ENCODE measurements at regions not wholly inside any gene's neighbourhood (a gene's known extent, or its start where the extent isn't known, plus 50 kb on each side); places are given as distances from the start of the nearest gene placed in this dataset.

- no peaks in the 10 kb centered on the region for H3K79me2 ChIP-seq (ENCODE audit: control insufficient read depth, insufficient read depth, low read length)
- no peak overlapping the region for H3K9ac ChIP-seq (ENCODE audit: control insufficient read depth, insufficient read depth, low read length)
- TF ChIP-seq ETV6 (conservative IDR thresholded peaks at IDR 0.05 in 1 of 2, IDR thresholded peaks at IDR 0.05 in 1 of 2; ENCODE audit: borderline replicate concordance in 1 of 2, low read depth in 1 of 2) (no peak), STAT1 (conservative IDR thresholded peaks at IDR 0.05) (no peak), SPI1 (IDR thresholded peaks at IDR 0.05; ENCODE audit: borderline replicate concordance, insufficient read depth, low read depth, low read length) (no peak)
- no peaks in the 10 kb centered on the region for H3K4me1 ChIP-seq (ENCODE audit: control insufficient read depth, insufficient read depth, low read length)
- POLR2A ChIA-PET: no interaction called here
- no TSS peak for BruUV-seq (replicated peaks)
- no peak for DNase-seq (ENCODE audit: low read depth, low spot score)
- CTCF ChIA-PET: no interaction called here
- H3K9me3 ChIP-seq (replicated peaks; ENCODE audit: control insufficient read depth, insufficient read depth, low read length): no peaks in the 10 kb centered on the region; the same call in 2 of the 3 replicates
- H3K4me3 ChIP-seq: no peak overlapping the region
- SMC1A ChIA-PET (ENCODE audit: uncharacterized antibody, unreplicated experiment): no interaction called here
- no peaks in the 10 kb centered on the region for H3K36me3 ChIP-seq (ENCODE audit: control insufficient read depth in 2 of 2, insufficient read depth in 2 of 2, low read length in 1 of 2)
- intact Hi-C loops (cut with micrococcal nuclease; ENCODE audit: unreplicated experiment) (no loop called here), in situ Hi-C loops (cut with MboI) (no loop called here)
- no peak overlapping the region for H3K4me2 ChIP-seq (ENCODE audit: control insufficient read depth, insufficient read depth)
- ATAC-seq: no peak
- RAD21 ChIA-PET (ENCODE audit: unreplicated experiment): no interaction called here
- no peaks in the 10 kb centered on the region for H4K20me1 ChIP-seq (ENCODE audit: control insufficient read depth, insufficient read depth)
- WGBS (ENCODE audit: insufficient coverage, insufficient replicate concordance, low lambda C conversion rate, missing lambda C conversion rate): 31% methylated on average over 6 of the region's 6 CpGs
- H3K27me3 ChIP-seq (replicated peaks in 1 of 2; ENCODE audit: control insufficient read depth in 2 of 2, insufficient read depth in 2 of 2, low read length in 1 of 2): no peaks in the 10 kb centered on the region
- H3K27ac ChIP-seq (ENCODE audit: control insufficient read depth, insufficient read depth): no peak overlapping the region
- no peak overlapping the region for H2AFZ ChIP-seq (ENCODE audit: control insufficient read depth, low read depth, low read length)
- FAIRE-seq: no peak
These were observed 142.6 kb downstream of the LRRC30 start for GRCh38 chr18:7373441-7373840.

DNA sequence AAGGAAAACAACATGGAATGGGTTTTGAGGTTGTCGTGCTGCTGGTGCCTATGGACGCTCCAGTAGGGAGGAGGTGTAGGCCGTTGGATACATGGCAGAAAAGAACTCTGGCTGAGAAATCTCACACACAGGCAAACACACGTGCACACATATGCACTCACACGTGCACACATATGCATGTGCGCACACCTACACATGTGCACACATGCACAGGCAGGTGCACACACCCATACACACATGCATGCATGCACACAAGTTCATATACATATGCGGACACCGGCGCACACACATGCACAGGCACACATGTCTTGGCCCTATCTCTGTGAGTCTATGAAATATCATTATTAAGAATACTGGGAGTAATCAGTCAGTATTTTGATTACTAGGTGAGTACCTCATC, 150.4 kb downstream of the LRRC30 start:
- 33% methylated on average over 9 of the region's 9 CpGs for WGBS (ENCODE audit: insufficient coverage, insufficient replicate concordance, low lambda C conversion rate, missing lambda C conversion rate)
- H3K9me3 ChIP-seq (replicated peaks; ENCODE audit: control insufficient read depth, insufficient read depth, low read length): no peaks in the 10 kb centered on the region; the same call in 2 of the 3 replicates
- no peaks in the 10 kb centered on the region for H3K36me3 ChIP-seq (ENCODE audit: control insufficient read depth in 2 of 2, insufficient read depth in 2 of 2, low read length in 1 of 2)
- no peak overlapping the region for H3K27ac ChIP-seq (ENCODE audit: control insufficient read depth, insufficient read depth)
- intact Hi-C loops (cut with micrococcal nuclease; ENCODE audit: unreplicated experiment) (no loop called here), in situ Hi-C loops (cut with MboI) (no loop called here)
- RAD21 ChIA-PET (ENCODE audit: unreplicated experiment): no interaction called here
- FAIRE-seq (no peak), DNase-seq (ENCODE audit: low read depth, low spot score) (no peak), ATAC-seq (no peak)
- POLR2A ChIA-PET: no interaction called here
- H3K27me3 ChIP-seq (replicated peaks in 1 of 2; ENCODE audit: control insufficient read depth in 2 of 2, insufficient read depth in 2 of 2, low read length in 1 of 2): no peaks in the 10 kb centered on the region
- CTCF ChIA-PET: no interaction called here
- BruUV-seq (replicated peaks): no TSS peak
- SMC1A ChIA-PET (ENCODE audit: uncharacterized antibody, unreplicated experiment): no interaction called here
- TF ChIP-seq NR2F1 (conservative IDR thresholded peaks at IDR 0.05) (no peak), MYB (IDR thresholded peaks at IDR 0.05; ENCODE audit: borderline replicate concordance, low read depth, low read length) (no peak), CHD1 (IDR thresholded peaks at IDR 0.05; ENCODE audit: low read depth, low read length) (no peak), IKZF1 (conservative IDR thresholded peaks at IDR 0.05) (no peak), POLR2AphosphoS2 (IDR thresholded peaks at IDR 0.05; ENCODE audit: low read depth, low read length) (no peak), YBX1 (IDR thresholded peaks at IDR 0.05) (no peak), SP1 (IDR thresholded peaks at IDR 0.05; ENCODE audit: low read depth, low read length) (no peak), POU2F2 (IDR thresholded peaks at IDR 0.05; ENCODE audit: borderline replicate concordance, low read depth, low read length) (no peak), ATF7 (IDR thresholded peaks at IDR 0.05; ENCODE audit: low read depth) (no peak), RB1 (IDR thresholded peaks at IDR 0.05; ENCODE audit: borderline replicate concordance) (no peak), NFIC (IDR thresholded peaks at IDR 0.05; ENCODE audit: low read depth, low read length) (no peak), MXI1 (IDR thresholded peaks at IDR 0.05; ENCODE audit: low read depth, low read length) (no peak), RBBP5 (conservative IDR thresholded peaks at IDR 0.05) (no peak), ZNF384 (IDR thresholded peaks at IDR 0.05; ENCODE audit: borderline replicate concordance, low read depth, low read length) (no peak)
- TF ChIP-seq, protein P1, sequence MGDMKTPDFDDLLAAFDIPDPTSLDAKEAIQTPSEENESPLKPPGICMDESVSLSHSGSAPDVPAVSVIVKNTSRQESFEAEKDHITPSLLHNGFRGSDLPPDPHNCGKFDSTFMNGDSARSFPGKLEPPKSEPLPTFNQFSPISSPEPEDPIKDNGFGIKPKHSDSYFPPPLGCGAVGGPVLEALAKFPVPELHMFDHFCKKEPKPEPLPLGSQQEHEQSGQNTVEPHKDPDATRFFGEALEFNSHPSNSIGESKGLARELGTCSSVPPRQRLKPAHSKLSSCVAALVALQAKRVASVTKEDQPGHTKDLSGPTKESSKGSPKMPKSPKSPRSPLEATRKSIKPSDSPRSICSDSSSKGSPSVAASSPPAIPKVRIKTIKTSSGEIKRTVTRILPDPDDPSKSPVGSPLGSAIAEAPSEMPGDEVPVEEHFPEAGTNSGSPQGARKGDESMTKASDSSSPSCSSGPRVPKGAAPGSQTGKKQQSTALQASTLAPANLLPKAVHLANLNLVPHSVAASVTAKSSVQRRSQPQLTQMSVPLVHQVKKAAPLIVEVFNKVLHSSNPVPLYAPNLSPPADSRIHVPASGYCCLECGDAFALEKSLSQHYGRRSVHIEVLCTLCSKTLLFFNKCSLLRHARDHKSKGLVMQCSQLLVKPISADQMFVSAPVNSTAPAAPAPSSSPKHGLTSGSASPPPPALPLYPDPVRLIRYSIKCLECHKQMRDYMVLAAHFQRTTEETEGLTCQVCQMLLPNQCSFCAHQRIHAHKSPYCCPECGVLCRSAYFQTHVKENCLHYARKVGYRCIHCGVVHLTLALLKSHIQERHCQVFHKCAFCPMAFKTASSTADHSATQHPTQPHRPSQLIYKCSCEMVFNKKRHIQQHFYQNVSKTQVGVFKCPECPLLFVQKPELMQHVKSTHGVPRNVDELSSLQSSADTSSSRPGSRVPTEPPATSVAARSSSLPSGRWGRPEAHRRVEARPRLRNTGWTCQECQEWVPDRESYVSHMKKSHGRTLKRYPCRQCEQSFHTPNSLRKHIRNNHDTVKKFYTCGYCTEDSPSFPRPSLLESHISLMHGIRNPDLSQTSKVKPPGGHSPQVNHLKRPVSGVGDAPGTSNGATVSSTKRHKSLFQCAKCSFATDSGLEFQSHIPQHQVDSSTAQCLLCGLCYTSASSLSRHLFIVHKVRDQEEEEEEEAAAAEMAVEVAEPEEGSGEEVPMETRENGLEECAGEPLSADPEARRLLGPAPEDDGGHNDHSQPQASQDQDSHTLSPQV (IDR thresholded peaks at IDR 0.05): no peak
- H3K9ac ChIP-seq (ENCODE audit: control insufficient read depth, insufficient read depth, low read length): no peak overlapping the region
- no peak overlapping the region for H2AFZ ChIP-seq (ENCODE audit: control insufficient read depth, low read depth, low read length)
- no peaks in the 10 kb centered on the region for H3K4me1 ChIP-seq (ENCODE audit: control insufficient read depth, insufficient read depth, low read length)
- no peaks in the 10 kb centered on the region for H3K79me2 ChIP-seq (ENCODE audit: control insufficient read depth, insufficient read depth, low read length)
- H3K4me3 ChIP-seq: no peak overlapping the region
- no peak overlapping the region for H3K4me2 ChIP-seq (ENCODE audit: control insufficient read depth, insufficient read depth)
- no peaks in the 10 kb centered on the region for H4K20me1 ChIP-seq (ENCODE audit: control insufficient read depth, insufficient read depth)
